ENCODE measurements at regions not wholly inside any gene's neighbourhood (a gene's known extent, or its start where the extent isn't known, plus 50 kb on each side); places are given as distances from the start of the nearest gene placed in this dataset.

GRCh38 chr13:26831336-26831908 is 70.8 kb upstream of the GPR12 start:
- no peak for DNase-seq (ENCODE audit: low read depth)

GRCh38 chr13:26829716-26830115 is 69.1 kb upstream of the GPR12 start:
- DNase-seq (ENCODE audit: low read depth): no peak

GRCh38 chr13:26824581-26824980 is 64.0 kb upstream of the GPR12 start:
- DNase-seq (ENCODE audit: low read depth): no peak

- no peak for DNase-seq (ENCODE audit: low read depth)
These were observed 61.6 kb upstream of the GPR12 start for GRCh38 chr13:26822146-26822545.

- DNase-seq (ENCODE audit: low read depth): no peak
These were observed 61.1 kb upstream of the GPR12 start for GRCh38 chr13:26821672-26822071.

GRCh38 chr13:26820871-26821270 is 60.3 kb upstream of the GPR12 start:
- no peak for DNase-seq (ENCODE audit: low read depth)

GRCh38 chr13:26819046-26819445 is 58.5 kb upstream of the GPR12 start:
- no peak for DNase-seq (ENCODE audit: low read depth)

GRCh38 chr13:26816881-26817280 is 56.3 kb upstream of the GPR12 start:
- DNase-seq (ENCODE audit: low read depth): no peak

- no peak for DNase-seq (ENCODE audit: low read depth)
These were observed 53.4 kb upstream of the GPR12 start for GRCh38 chr13:26813980-26814348.

- DNase-seq (ENCODE audit: low read depth): no peak
These were observed 52.9 kb upstream of the GPR12 start for GRCh38 chr13:26813321-26813979.

- no peak for DNase-seq (ENCODE audit: low read depth)
These were observed 51.0 kb upstream of the GPR12 start for GRCh38 chr13:26811581-26811980.

Measured in stimulated activated CD8-positive, alpha-beta memory T cell treated with anti-CD3 and anti-CD28 coated beads, Interleukin-12 subunit alpha, Interleukin-12 subunit beta, amount 100 ng/mL, for 4 hours (primary cell).